Left ventricle myocardium superior (tissue), 1 donor: ENCODE measurements at regions not wholly inside any gene's neighbourhood (a gene's known extent, or its start where the extent isn't known, plus 50 kb on each side); places are given as distances from the start of the nearest gene placed in this dataset.
"Not testable (repeated sequence)": the region's sequence is repeated elsewhere in the genome, so short reads cannot be mapped to it uniquely, and the experiment has no call there.

Experiments
- ATAC-seq: fragments of 200-7000 bp; cut with Tn5 transposase; one replicate; pipeline ENCODE4 v1.9.1; 2020; ENCODE audit warnings: mild to moderate bottlenecking, moderate library complexity
- DNase-seq: peaks from one replicate; pipeline ENCODE4 v3.0.0-alpha.2; 2020
- intact Hi-C: fragments of 100-400 bp; cut with micrococcal nuclease; formaldehyde crosslinking; loops from one replicate; pipeline ENCODE4 v1.11.0; 2022
- donor health status: DM: no; HTN: yes; CAD: no; lungs with severe emphysema.

GRCh38 chr6:92083914-92084313 is 1335.4 kb downstream of the EPHA7 start:
- ATAC-seq, DNase-seq, intact Hi-C loops: not testable (repeated sequence)

DNA sequence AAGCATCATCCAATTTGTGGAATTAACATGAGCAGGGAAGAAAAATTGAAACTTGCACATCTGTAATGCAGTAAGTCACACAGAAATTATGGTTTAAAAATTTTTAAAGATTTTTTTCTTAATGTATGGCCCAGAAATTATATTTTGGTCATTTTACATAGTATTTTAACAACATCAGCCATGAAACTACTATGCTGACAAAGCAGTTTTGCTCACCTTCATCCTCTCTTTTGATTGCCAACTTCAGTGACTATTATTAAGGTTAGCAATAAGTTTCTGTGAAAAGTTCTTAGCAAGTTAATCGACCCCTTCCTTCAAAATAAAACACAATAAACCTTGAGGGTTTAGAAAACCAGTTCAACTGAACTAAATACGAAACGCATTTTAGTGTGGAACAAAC is 1347.0 kb downstream of the EPHA7 start:
- DNase-seq (no peak), ATAC-seq (no peak)
- intact Hi-C loops = no loop called here

- ATAC-seq = no peak
- intact Hi-C loops = no loop called here
- DNase-seq = no peak
Observed at GRCh38 chr6:92069781-92070180, 1349.6 kb downstream of the EPHA7 start.

DNA sequence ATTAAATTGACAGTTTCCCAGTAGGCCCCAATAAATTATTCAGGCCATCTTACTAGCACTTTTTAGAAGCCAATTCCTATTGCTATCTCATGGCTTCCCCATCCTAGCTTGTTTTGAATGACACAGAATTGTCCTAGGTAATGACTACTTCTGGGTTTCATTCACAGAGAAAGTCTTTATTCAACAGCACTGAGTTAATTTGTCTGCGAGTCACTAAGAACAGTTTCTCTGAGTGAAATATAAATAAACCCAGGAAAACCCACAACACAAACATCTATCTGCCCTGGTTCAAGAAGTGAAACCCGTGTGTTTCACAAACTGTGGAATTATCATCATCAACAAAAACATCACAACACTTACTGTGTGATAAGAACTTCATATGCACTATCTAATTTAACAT is 1366.8 kb downstream of the EPHA7 start:
- ATAC-seq = no peak
- intact Hi-C loops = no loop called here
- no peak for DNase-seq

GRCh38 chr6:92050216-92050615 is 1369.1 kb downstream of the EPHA7 start:
- intact Hi-C loops = no loop called here
- DNase-seq = no peak
- no peak for ATAC-seq

- DNase-seq = no peak
- intact Hi-C loops = no loop called here
- no peak for ATAC-seq
Observed at GRCh38 chr6:92047860-92048259, 1371.5 kb downstream of the EPHA7 start.

DNA sequence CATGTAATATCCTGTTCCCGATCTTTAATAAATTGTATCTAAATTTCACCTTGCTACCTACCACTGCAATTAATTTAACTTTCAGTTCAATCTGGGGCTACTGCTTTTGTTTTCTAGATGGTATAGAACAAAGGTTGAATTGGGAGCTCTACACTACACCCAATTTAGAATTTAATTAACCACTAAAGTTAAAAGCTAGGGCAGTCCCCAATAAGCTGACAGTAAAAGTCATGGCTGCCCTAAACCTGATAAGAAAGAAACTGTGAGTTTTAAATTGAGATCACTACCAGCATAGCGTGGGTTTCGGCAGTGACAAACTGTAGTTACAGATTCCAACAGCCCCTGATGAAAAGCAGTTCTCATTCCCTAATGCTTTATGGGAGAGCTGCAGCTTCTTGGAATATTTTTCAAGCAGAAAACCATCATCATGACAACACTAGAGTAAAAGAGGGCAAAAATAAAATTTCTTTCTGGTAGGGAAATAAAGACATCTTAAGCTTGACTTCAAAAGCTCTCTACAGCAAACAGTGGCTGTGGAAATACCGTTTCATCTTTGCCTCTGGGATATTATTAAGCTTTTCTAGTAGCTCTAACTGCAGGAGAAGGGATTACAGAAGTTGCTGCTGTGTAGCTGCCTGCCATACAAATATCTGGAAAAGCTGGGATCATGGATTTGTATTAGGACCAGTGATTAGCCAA is 1372.1 kb downstream of the EPHA7 start:
- no peak for ATAC-seq
- intact Hi-C loops = no loop called here
- no peak for DNase-seq

- ATAC-seq (no peak), DNase-seq (no peak)
- intact Hi-C loops = no loop called here
Observed at GRCh38 chr6:92044312-92044711, 1375.0 kb downstream of the EPHA7 start.

GRCh38 chr6:92043777-92044176 is 1375.6 kb downstream of the EPHA7 start:
- intact Hi-C loops = no loop called here
- no peak for DNase-seq
- ATAC-seq = no peak

DNA sequence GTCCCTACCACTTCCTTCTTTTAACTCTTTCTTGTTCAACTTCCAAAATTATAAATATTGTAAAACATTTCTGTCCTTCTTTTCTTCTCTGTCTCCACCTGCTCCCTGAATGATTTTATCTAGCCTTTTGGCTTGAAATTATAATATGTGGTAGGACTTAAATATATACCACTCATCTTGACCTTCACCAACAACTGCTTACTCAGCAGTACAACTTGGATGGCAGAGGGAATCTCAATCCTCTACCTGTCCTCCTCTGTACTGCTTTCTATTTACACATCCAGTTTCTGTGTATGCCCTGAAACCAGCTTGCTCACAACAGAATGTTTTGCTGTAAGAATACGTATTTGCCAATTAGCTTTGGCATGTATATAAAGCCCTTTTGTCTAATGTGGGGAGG is 1392.5 kb downstream of the EPHA7 start:
- ATAC-seq = no peak
- intact Hi-C loops = no loop called here
- no peak for DNase-seq

GRCh38 chr6:92024881-92025280 is 1394.5 kb downstream of the EPHA7 start:
- DNase-seq (no peak), ATAC-seq (no peak)
- intact Hi-C loops = no loop called here

DNA sequence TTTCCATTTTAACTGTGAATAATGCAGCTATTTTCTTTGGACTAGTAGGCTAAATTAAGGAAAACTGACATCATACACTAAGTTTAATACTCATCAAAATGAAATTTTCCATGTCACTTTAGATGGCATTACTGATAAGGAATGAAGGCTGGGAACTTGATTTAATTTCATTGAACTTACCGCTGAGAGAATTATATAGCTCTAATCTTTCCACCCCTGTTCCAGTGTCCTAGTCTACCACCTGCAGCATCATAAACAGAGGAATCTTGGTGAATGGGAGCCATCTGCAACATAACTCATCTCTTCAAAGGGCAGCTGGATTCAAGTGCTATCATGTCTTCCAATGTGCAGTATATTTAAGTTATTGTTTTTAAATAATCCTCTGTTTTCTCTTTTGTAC is 1395.2 kb downstream of the EPHA7 start:
- ATAC-seq (no peak), DNase-seq (no peak)
- intact Hi-C loops = no loop called here

- ATAC-seq (no peak), DNase-seq (no peak)
- intact Hi-C loops = no loop called here
Observed at GRCh38 chr6:92023410-92023966, 1395.9 kb downstream of the EPHA7 start.

DNA sequence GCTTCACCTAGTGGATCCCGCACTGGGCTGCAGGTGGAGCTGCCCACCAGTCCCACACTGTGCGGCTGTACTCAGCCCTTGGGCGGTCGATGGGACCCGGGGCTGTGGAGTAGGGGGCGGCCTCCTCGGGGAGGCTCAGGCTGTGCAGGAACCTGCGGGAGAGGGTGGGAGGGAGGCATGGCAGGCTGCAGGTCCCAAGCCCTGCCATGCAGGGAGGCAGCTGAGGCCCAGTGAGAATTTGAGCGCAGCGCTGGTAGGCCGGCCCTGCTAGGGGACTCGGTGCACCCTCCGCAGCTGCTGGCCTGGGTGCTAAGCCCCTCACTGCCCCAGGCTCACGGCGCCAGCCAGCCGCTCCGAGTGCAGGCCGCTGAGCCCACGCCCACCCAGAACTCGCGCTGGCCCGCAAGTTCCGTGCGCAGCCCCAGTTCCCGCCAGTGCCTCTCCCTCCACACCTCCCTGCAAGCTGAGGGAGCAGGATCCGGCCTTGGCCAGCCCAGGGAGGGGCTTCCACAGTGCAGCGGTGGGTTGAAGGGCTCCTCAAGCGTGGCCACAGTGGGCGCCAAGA is 1407.6 kb downstream of the EPHA7 start:
- DNase-seq (peak; percentile 11), ATAC-seq (no peak)
- intact Hi-C loops = no loop called here

- ATAC-seq (no peak), DNase-seq (no peak)
- intact Hi-C loops = no loop called here
Observed at GRCh38 chr6:92008757-92009502, 1410.4 kb downstream of the EPHA7 start.

- ATAC-seq (no peak), DNase-seq (no peak)
- intact Hi-C loops = no loop called here
Observed at GRCh38 chr6:92000112-92000511, 1413.2 kb upstream of the MAP3K7 start.

DNA sequence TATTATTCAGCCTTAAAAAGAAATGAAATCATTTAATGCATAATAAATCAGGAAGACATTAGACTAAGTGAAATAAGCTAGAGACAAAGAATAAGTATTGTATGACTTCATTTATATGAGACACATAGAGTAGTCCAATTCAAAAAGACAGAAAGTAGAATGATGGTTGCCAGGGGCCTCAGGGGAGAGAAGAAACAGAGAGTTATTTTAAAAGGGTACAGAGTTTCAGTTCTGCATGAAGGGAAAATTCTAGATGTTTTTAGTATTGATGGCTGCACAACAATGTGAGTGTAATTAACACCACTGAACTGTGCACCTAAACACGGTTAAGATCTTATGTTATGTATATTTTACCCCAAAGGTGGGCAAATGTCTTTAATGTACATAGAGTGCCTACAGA is 1407.9 kb upstream of the MAP3K7 start:
- DNase-seq (no peak), ATAC-seq (no peak)
- intact Hi-C loops = no loop called here

DNA sequence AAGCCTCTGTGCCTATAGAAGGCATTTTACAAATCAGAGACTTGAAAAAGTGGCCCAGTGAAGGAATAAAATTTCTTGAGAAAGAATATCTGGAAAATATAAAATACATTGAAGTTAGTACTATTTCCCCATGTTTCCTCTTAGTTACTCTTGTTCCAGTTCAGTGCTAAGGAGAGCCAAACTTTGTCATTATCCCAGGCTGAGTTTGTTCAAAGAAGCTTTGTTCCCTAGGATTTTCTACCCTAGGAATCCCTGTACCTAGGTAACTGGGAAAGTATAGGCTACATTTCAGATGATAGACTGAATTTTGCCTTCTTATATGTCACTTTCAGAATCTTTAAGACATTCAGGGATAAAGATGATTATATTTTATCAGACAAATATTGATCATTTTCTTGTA is 1395.7 kb upstream of the MAP3K7 start:
- no peak for ATAC-seq
- intact Hi-C loops = no loop called here
- no peak for DNase-seq

- no peak for DNase-seq
- intact Hi-C loops = no loop called here
- no peak for ATAC-seq
Observed at GRCh38 chr6:91976797-91977196, 1389.9 kb upstream of the MAP3K7 start.

DNA sequence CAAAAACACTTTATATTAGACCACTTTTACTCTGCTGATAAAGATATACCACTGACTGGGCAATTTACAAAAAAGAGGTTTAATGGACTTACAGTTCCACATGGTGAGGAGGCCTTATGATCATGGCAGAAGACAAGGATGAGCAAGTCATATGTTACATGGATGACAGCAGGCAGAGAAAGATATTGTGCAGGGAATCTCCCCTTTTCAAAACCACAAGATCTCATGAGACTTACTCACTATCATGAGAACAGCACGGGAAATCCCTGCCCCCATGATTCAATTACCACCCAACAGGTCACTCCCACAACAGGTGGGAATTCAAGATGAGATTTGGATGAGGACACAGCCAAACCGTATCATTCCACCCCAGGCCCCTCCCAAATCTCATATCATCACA is 1383.8 kb upstream of the MAP3K7 start:
- intact Hi-C loops = no loop called here
- no peak for DNase-seq
- ATAC-seq = no peak
